Hepatocyte (in vitro differentiated cells): ENCODE measurements at regions not wholly inside any gene's neighbourhood (a gene's known extent, or its start where the extent isn't known, plus 50 kb on each side); places are given as distances from the start of the nearest gene placed in this dataset.

Experiments
- DNase-seq: peaks from one replicate; pipeline ENCODE4 v3.0.0-alpha.2; 2016; ENCODE audit warnings: low spot score
- H2AFZ ChIP-seq: fragments of 200-600 bp; sonication (generic); 2 replicates; pipeline ENCODE4 v1.6.0; 2016; ENCODE audit warnings: antibody characterized with exemption, mild to moderate bottlenecking
- H3K27ac ChIP-seq: fragments of 200-600 bp; sonication (generic); 2 replicates; pipeline ENCODE4 v1.5.1; 2016; ENCODE audit warnings: mild to moderate bottlenecking
- H3K27me3 ChIP-seq: fragments of 200-600 bp; sonication (generic); 2 replicates; pipeline ENCODE4 v1.6.1; 2016
- H3K36me3 ChIP-seq: fragments of 200-600 bp; sonication (generic); replicated peaks from 2 replicates; pipeline ENCODE4 v1.5.1; 2016; ENCODE audit warnings: low read depth; ENCODE audit not compliant: insufficient read depth
- H3K4me1 ChIP-seq: fragments of 200-600 bp; sonication (generic); 2 replicates; pipeline ENCODE4 v1.5.1; 2016; ENCODE audit warnings: mild to moderate bottlenecking, moderate library complexity; ENCODE audit not compliant: insufficient read depth
- H3K4me2 ChIP-seq: fragments of 200-600 bp; sonication (generic); 2 replicates; pipeline ENCODE4 v1.6.0; 2016
- H3K4me3 ChIP-seq: fragments of 200-600 bp; sonication (generic); 2 replicates; pipeline ENCODE4 v1.5.1; 2016; ENCODE audit warnings: mild to moderate bottlenecking
- H3K79me2 ChIP-seq: fragments of 200-600 bp; sonication (generic); 2 replicates; pipeline ENCODE4 v1.6.0; 2017; ENCODE audit warnings: mild to moderate bottlenecking
- H3K9me2 ChIP-seq: fragments of 200-600 bp; sonication (generic); replicated peaks from 2 replicates; pipeline ENCODE4 v1.6.0; 2017; ENCODE audit warnings: mild to moderate bottlenecking; ENCODE audit not compliant: insufficient read depth
- H3K9me3 ChIP-seq: fragments of 200-600 bp; sonication (generic); 2 replicates; pipeline ENCODE4 v1.5.1; 2016; ENCODE audit warnings: low read depth, mild to moderate bottlenecking
- H4K20me1 ChIP-seq: fragments of 200-600 bp; sonication (generic); 2 replicates; pipeline ENCODE4 v1.6.0; 2016; ENCODE audit warnings: mild to moderate bottlenecking; ENCODE audit not compliant: insufficient read depth, poor library complexity, severe bottlenecking
- EZH2 ChIP-seq: fragments of 200-600 bp; sonication (generic); IDR thresholded peaks from 2 replicates; pipeline ENCODE4 v1.6.1; 2016; ENCODE audit warnings: antibody characterized with exemption, mild to moderate bottlenecking, borderline replicate concordance
- EZH2phosphoT487 ChIP-seq: fragments of 200-600 bp; sonication (generic); IDR thresholded peaks from one replicate; pipeline ENCODE4 v1.6.1; 2018; ENCODE audit warnings: antibody characterized with exemption, mild to moderate bottlenecking, low read depth, moderate library complexity; ENCODE audit not compliant: unreplicated experiment, severe bottlenecking
- WGBS: methylation state at CpG from one replicate; pipeline ENCODE4 v1.1.6; 2016; ENCODE audit warnings: low lambda C conversion rate; ENCODE audit errors: missing lambda C conversion rate; 5-methylcytosine and 5-hydroxymethylcytosine counted together
- TF ChIP-seq, protein P1 (sequence below): fragments of 200-600 bp; sonication (generic); IDR thresholded peaks from 2 replicates; pipeline ENCODE4 v1.5.1; 2016; ENCODE audit warnings: antibody characterized with exemption, mild to moderate bottlenecking; ENCODE audit not compliant: poor library complexity

DNA sequence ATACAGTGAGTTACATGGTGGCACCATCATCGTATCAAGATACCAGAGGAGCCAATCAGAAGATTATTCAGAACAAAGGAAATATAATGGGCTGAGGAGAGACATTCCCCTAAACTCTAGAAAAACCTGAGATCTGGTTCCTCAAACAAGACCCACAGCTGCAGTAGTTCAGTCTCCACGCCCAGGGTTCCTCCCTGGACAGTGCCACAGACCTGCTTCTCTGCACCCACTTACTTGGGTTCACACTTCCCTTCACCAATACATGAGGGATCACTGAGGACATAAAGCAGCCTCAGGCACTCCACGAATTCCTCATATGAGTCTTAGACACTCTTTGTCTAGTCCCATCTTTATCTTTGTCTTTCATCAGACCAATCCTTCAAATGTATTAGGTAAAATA lies 101.7 kb downstream of the APTX start:
- WGBS, result 86% methylated on average over 3 of the region's 3 CpGs
- no peak overlapping the region for H3K27ac ChIP-seq
- no peaks in the 10 kb centered on the region for H3K27me3 ChIP-seq
- H3K9me3 ChIP-seq, result no peaks in the 10 kb centered on the region
- H3K9me2 ChIP-seq, result no peaks in the 10 kb centered on the region
- no peaks in the 10 kb centered on the region for H3K36me3 ChIP-seq
- no peak overlapping the region for H3K4me2 ChIP-seq
- TF ChIP-seq EZH2, result no peak
- TF ChIP-seq EZH2phosphoT487, result no peak
- no peak overlapping the region for H2AFZ ChIP-seq
- no peaks in the 10 kb centered on the region for H3K79me2 ChIP-seq
- no peaks in the 10 kb centered on the region for H4K20me1 ChIP-seq
- peaks cover 7% of the 10 kb centered on the region for H3K4me1 ChIP-seq
- no peak overlapping the region for H3K4me3 ChIP-seq
- no peak for DNase-seq

DNA sequence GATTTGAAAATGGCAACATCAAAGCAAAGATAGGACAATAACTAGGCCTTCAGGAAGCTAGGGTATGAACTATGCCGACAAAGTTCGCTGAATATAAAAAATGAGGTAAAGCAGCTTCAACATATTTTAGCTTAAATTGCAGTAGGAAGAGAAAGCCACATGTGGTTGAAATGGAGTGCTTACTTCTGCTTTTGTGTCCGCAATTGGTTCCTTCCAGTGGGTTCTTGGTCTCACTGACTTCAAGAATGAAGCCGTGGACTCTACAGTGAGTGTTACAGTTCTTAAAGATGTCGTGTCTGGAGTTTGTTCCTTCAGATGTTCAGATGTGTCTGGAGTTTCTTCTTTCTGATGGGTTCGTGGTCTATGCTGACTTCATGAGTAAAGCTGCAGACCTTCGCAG lies 95.2 kb downstream of the APTX start:
- TF ChIP-seq EZH2phosphoT487 (no peak), EZH2 (no peak)
- TF ChIP-seq, protein P1, sequence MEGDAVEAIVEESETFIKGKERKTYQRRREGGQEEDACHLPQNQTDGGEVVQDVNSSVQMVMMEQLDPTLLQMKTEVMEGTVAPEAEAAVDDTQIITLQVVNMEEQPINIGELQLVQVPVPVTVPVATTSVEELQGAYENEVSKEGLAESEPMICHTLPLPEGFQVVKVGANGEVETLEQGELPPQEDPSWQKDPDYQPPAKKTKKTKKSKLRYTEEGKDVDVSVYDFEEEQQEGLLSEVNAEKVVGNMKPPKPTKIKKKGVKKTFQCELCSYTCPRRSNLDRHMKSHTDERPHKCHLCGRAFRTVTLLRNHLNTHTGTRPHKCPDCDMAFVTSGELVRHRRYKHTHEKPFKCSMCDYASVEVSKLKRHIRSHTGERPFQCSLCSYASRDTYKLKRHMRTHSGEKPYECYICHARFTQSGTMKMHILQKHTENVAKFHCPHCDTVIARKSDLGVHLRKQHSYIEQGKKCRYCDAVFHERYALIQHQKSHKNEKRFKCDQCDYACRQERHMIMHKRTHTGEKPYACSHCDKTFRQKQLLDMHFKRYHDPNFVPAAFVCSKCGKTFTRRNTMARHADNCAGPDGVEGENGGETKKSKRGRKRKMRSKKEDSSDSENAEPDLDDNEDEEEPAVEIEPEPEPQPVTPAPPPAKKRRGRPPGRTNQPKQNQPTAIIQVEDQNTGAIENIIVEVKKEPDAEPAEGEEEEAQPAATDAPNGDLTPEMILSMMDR, result no peak
- Histone ChIP-seq H3K4me2 (no peak overlapping the region), H3K9me3 (no peaks in the 10 kb centered on the region), H3K4me1 (peaks cover 7% of the 10 kb centered on the region), H4K20me1 (no peaks in the 10 kb centered on the region), H3K4me3 (no peak overlapping the region), H3K27me3 (no peaks in the 10 kb centered on the region), H3K36me3 (no peaks in the 10 kb centered on the region), H3K9me2 (no peaks in the 10 kb centered on the region), H3K27ac (no peak overlapping the region), H3K79me2 (no peaks in the 10 kb centered on the region), H2AFZ (no peak overlapping the region)
- DNase-seq, result no peak
- 92% methylated on average over 7 of the region's 7 CpGs for WGBS

DNA sequence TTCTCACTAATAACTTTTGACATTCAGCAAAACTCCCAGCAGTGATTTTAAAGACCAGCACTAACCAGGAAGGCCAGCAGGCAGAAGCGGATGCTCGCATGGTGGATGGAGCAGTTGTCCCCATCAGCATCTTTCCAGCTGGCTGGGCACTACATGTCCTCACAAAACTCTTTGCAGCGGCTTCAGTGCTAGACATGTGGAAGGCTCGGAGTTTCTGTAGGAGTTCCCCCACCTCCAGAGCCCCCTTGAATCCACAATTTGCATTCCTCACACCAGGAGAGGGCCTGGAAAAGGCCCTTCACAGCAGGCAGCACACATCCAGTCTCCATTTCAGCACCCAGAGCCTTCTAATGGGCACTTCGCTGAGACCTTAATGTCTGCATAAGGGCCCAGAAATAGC lies 85.6 kb downstream of the APTX start:
- TF ChIP-seq EZH2phosphoT487 (no peak), EZH2 (no peak)
- TF ChIP-seq, protein P1, result no peak
- DNase-seq, result no peak
- no peak overlapping the region for H2AFZ ChIP-seq
- no peaks in the 10 kb centered on the region for H4K20me1 ChIP-seq
- no peaks in the 10 kb centered on the region for H3K4me1 ChIP-seq
- WGBS, result 80% methylated on average over 5 of the region's 5 CpGs
- H3K79me2 ChIP-seq, result no peaks in the 10 kb centered on the region
- no peak overlapping the region for H3K4me2 ChIP-seq
- H3K27me3 ChIP-seq, result no peaks in the 10 kb centered on the region
- H3K9me3 ChIP-seq, result no peaks in the 10 kb centered on the region
- H3K36me3 ChIP-seq, result no peaks in the 10 kb centered on the region
- no peak overlapping the region for H3K4me3 ChIP-seq
- H3K9me2 ChIP-seq, result no peaks in the 10 kb centered on the region
- no peak overlapping the region for H3K27ac ChIP-seq

DNA sequence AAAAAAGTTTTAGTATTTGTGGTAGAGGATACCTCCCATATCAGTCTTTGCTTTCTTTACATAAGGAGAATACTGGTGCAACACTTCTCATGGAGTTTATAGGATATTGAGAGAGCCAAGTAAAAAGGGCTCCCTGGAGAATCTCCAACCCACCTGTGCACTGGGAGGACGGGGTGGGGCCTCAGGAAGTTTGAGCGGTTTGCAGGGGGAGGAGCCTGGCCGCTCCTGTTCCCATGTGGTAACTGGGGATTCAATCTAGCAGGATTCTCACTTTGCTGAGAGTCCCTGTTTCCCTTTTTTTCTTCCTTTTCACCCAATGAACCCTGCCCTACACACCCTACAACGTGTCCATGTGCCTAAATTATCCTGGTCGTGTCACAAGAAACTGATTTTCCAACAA lies 82.8 kb downstream of the APTX start:
- WGBS, result 58% methylated on average over 5 of the region's 5 CpGs
- Histone ChIP-seq H3K79me2 (no peaks in the 10 kb centered on the region), H3K9me3 (no peaks in the 10 kb centered on the region), H3K36me3 (no peaks in the 10 kb centered on the region), H2AFZ (no peak overlapping the region), H3K27me3 (no peaks in the 10 kb centered on the region), H3K4me2 (no peak overlapping the region), H3K4me1 (no peaks in the 10 kb centered on the region), H3K9me2 (no peaks in the 10 kb centered on the region), H4K20me1 (no peaks in the 10 kb centered on the region), H3K4me3 (no peak overlapping the region), H3K27ac (no peak overlapping the region)
- TF ChIP-seq EZH2phosphoT487 (no peak), EZH2 (no peak)
- DNase-seq, result no peak
